Ecto neural progenitor cell (in vitro differentiated cells): ENCODE measurements at regions not wholly inside any gene's neighbourhood (a gene's known extent, or its start where the extent isn't known, plus 50 kb on each side); places are given as distances from the start of the nearest gene placed in this dataset.

Source experiments
- DNase-seq: peaks from one replicate; pipeline ENCODE4 v3.0.0-alpha.2; 2018; ENCODE audit warnings: low spot score

DNA sequence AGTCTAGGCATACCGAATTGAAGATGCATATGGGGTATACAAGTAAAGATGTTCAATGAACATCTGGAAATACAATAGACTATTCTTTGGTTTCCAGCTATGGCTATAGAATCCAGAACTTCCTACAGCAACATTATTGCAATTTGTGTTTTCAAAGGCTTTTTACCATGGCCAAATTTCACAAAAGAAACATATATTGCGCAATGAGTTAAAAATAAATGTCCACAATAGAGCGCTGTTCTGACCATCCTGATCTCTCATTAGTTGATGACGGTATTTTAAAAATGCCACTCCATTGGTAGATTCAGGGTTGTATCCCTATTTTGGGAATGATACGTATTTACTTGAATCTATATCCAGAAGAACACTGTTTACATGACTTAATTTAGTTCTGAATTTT, 139.2 kb downstream of the LINC00632 start:
- DNase-seq = no peak

GRCh38 chrX:140860718-140861117, 141.7 kb upstream of the SPANXB1 start:
- no peak for DNase-seq

GRCh38 chrX:140866446-140866845, 135.9 kb upstream of the SPANXB1 start:
- no peak for DNase-seq

- no peak for DNase-seq
Measured at GRCh38 chrX:140912606-140913005, 89.8 kb upstream of the SPANXB1 start.

GRCh38 chrX:140913802-140914501, 88.4 kb upstream of the SPANXB1 start:
- DNase-seq = no peak

GRCh38 chrX:140916872-140917271, 85.5 kb upstream of the SPANXB1 start:
- DNase-seq = no peak

- DNase-seq = no peak
Measured at GRCh38 chrX:140917354-140918115, 84.9 kb upstream of the SPANXB1 start.

DNA sequence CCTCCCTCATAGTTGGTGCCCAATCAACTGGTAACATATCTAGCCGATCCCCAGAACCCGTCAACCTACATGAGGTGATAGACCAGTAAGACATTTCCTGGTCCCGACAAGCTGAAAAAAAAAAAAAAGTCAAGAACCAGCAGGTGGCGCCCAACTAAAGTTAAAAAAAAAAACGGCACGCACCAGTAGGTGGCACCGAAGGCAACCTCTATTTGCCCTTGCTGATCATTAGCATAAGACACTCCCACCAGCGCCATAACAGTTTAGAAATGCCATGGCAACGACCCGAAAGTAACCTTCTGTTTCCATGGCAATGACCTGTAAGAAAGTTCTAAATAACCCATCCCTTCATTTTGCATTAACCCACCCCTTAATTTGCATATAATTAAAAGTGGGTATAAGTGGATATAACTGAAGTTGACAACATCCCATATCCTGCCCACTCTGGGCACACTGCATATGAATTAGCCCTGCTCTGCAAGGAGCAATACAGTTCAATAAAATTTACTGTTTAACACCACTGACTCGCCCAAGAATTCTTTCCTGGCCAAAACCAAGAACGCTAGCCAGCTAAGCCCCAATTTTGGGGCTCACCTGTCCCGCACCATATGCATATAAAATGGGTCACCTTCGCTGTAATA, 83.9 kb upstream of the SPANXB1 start:
- peak; percentile 47 for DNase-seq

- no peak for DNase-seq
Measured at GRCh38 chrX:140920416-140920815, 82.0 kb upstream of the SPANXB1 start.

- DNase-seq = no peak
Measured at GRCh38 chrX:140923118-140923517, 79.3 kb upstream of the SPANXB1 start.

DNA sequence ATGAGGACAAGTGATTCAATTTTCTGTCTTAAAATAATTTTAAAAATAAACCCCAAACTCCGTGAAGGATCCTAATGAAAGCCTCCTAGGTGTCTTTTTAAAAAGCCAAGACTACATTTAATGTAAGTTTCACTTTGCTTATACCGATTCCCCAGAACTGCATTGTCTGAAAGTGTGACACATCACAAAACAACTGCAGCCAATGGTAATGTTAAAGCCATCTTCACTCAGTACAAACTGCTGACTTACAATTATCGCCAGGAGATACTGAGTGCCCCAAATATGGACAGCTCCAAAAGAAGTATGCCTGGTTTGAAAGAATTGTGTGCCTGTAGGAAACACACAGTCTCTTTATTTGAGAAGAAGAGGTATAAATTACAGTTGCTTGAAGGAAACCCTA, 73.7 kb upstream of the SPANXB1 start:
- DNase-seq = no peak

GRCh38 chrX:140933016-140933415, 69.4 kb upstream of the SPANXB1 start:
- no peak for DNase-seq

- no peak for DNase-seq
Measured at GRCh38 chrX:140933874-140934655, 68.3 kb upstream of the SPANXB1 start.

GRCh38 chrX:140943513-140943912, 58.9 kb upstream of the SPANXB1 start:
- DNase-seq = no peak

- DNase-seq = no peak
Measured at GRCh38 chrX:140944710-140945109, 57.7 kb upstream of the SPANXB1 start.

GRCh38 chrX:140948827-140949226, 53.6 kb upstream of the SPANXB1 start:
- no peak for DNase-seq

- no peak for DNase-seq
Measured at GRCh38 chrX:140949233-140949632, 53.2 kb upstream of the SPANXB1 start.
